Activated CD8-positive, alpha-beta T cell treated with anti-CD3 and anti-CD28 coated beads for 36 hours (primary cell): ENCODE measurements at regions not wholly inside any gene's neighbourhood (a gene's known extent, or its start where the extent isn't known, plus 50 kb on each side); places are given as distances from the start of the nearest gene placed in this dataset.

ENCODE experiments used
- ATAC-seq: fragments of 200-7000 bp; cut with Tn5 transposase; one replicate; pipeline ENCODE4 v1.10.0; 2021; ENCODE audit warnings: mild to moderate bottlenecking, moderate library complexity
- CTCF ChIA-PET: fragments of 350-600 bp; sonication (Branson Sonifier 250); formaldehyde crosslinking; loops from one replicate; lab custom pipeline; 2021; ENCODE audit warnings: antibody characterized with exemption; lab: Charles Lee
- POLR2A ChIA-PET: fragments of 350-600 bp; sonication (Branson Sonifier 250); formaldehyde crosslinking; loops from one replicate; lab custom pipeline; 2021; ENCODE audit warnings: antibody characterized with exemption; lab: Charles Lee
- DNase-seq: peaks from one replicate; pipeline ENCODE4 v3.0.0-alpha.2; 2020
- H3K27ac Mint-ChIP-seq: one replicate; pipeline ENCODE4 v1.8.0; 2021; ENCODE audit warnings: mild to moderate bottlenecking, mixed read lengths
- H3K27me3 Mint-ChIP-seq: one replicate; pipeline ENCODE4 v1.8.0; 2021; ENCODE audit warnings: mixed read lengths
- H3K36me3 Mint-ChIP-seq: one replicate; pipeline ENCODE4 v1.8.0; 2021; ENCODE audit warnings: low read depth, mixed read lengths
- H3K4me1 Mint-ChIP-seq: one replicate; pipeline ENCODE4 v1.8.0; 2021; ENCODE audit warnings: low read depth, mixed read lengths
- H3K4me3 Mint-ChIP-seq: one replicate; pipeline ENCODE4 v1.8.0; 2021; ENCODE audit warnings: mild to moderate bottlenecking, moderate library complexity, mixed read lengths
- H3K9me3 Mint-ChIP-seq: one replicate; pipeline ENCODE4 v1.8.0; 2021; ENCODE audit warnings: mixed read lengths
- intact Hi-C: fragments of 100-400 bp; cut with micrococcal nuclease; formaldehyde crosslinking; loops from one replicate; pipeline ENCODE4 v1.10.0; 2022
- TF ChIP-seq, protein P1 (sequence below): fragments of 200-600 bp; IDR thresholded peaks from one replicate; pipeline ENCODE4 v1.8.0; 2022; ENCODE audit warnings: antibody characterized with exemption, mild to moderate bottlenecking

DNA sequence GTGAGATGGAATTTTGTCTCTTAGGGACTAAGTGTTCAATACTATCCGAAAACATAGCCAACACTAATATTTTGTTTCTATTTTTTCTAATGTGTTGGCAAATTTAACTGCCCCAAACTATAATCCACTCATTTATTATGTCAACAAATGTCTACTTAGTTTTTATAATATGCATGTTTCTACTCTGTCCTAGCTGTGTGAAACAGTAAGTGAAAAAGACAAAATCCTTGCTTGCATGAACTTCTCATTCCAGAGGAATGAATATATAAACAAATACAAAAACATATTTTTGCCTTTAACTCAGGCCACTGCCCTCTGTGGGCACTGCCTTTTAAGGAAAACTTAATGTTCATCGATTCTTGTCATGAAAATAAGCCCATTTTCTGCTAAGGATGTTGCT, 1275.4 kb upstream of the CDH18 start:
- Mint-ChIP-seq H3K9me3 (peaks cover 5% of the 10 kb centered on the region), H3K4me1 (no peaks in the 10 kb centered on the region)
- intact Hi-C loops: no loop called here

DNA sequence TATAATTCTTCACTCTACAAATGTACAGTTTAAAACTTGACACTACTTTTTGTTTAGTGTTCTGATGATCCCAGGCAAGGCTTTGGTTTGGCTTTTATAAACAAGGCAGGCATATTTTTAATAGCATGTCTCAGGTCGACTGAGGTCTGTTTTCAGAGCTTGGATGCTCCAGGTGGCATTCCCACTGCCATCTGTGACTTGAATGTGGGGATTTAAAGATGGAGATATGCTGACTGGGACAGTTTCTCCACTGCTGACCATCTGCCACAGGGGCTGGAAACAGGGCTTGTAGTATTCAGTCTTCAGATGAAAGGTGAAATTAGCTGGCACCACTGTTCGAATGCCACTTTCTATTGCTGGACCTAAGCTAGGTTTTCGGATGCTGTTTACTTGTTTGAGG, 1266.2 kb upstream of the CDH18 start:
- ChIA-PET POLR2A (no interaction called here), CTCF (no interaction called here)
- Mint-ChIP-seq H3K36me3 (no peaks in the 10 kb centered on the region), H3K9me3 (peaks cover 8% of the 10 kb centered on the region), H3K4me1 (no peaks in the 10 kb centered on the region), H3K4me3 (no peak overlapping the region), H3K27ac (no peak overlapping the region), H3K27me3 (no peaks in the 10 kb centered on the region)
- intact Hi-C loops: no loop called here
- ATAC-seq: no peak
- TF ChIP-seq, protein P1, sequence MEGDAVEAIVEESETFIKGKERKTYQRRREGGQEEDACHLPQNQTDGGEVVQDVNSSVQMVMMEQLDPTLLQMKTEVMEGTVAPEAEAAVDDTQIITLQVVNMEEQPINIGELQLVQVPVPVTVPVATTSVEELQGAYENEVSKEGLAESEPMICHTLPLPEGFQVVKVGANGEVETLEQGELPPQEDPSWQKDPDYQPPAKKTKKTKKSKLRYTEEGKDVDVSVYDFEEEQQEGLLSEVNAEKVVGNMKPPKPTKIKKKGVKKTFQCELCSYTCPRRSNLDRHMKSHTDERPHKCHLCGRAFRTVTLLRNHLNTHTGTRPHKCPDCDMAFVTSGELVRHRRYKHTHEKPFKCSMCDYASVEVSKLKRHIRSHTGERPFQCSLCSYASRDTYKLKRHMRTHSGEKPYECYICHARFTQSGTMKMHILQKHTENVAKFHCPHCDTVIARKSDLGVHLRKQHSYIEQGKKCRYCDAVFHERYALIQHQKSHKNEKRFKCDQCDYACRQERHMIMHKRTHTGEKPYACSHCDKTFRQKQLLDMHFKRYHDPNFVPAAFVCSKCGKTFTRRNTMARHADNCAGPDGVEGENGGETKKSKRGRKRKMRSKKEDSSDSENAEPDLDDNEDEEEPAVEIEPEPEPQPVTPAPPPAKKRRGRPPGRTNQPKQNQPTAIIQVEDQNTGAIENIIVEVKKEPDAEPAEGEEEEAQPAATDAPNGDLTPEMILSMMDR: no peak
- DNase-seq: no peak

More for the DNA sequence above, 1275.4 kb upstream of the CDH18 start:
- no peak for DNase-seq
- CTCF ChIA-PET: no interaction called here
- no peak overlapping the region for H3K27ac Mint-ChIP-seq
- POLR2A ChIA-PET: no interaction called here
- no peak overlapping the region for H3K4me3 Mint-ChIP-seq
- H3K27me3 Mint-ChIP-seq: no peaks in the 10 kb centered on the region
- no peaks in the 10 kb centered on the region for H3K36me3 Mint-ChIP-seq
- no peak for ATAC-seq
- TF ChIP-seq, protein P1: no peak

DNA sequence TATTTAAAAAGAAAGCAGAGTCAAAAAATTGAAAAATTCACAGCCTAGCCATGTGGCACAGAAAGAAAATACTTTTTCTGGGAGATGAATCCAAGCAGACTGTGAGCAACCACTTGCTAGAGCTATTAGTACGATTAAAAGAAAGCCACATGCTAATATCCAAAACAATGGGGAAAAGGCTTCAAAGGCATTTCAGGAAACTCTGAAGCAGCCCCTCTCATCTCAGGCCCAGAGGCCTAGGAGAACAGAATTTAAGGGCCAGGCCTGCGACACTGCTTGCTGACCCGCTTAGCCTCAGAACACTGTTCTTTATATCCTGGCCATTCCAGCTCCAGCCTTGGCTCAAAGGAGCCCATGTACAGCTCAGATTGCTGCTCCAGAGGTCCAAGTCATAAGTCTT, 1257.0 kb upstream of the CDH18 start:
- ChIA-PET POLR2A (no interaction called here), CTCF (no interaction called here)
- TF ChIP-seq, protein P1: no peak
- no peaks in the 10 kb centered on the region for H3K27me3 Mint-ChIP-seq
- H3K27ac Mint-ChIP-seq: no peak overlapping the region
- no peaks in the 10 kb centered on the region for H3K36me3 Mint-ChIP-seq
- ATAC-seq (no peak), DNase-seq (no peak)
- H3K9me3 Mint-ChIP-seq: peaks cover 4% of the 10 kb centered on the region
- intact Hi-C loops: no loop called here
- no peak overlapping the region for H3K4me3 Mint-ChIP-seq
- no peaks in the 10 kb centered on the region for H3K4me1 Mint-ChIP-seq

DNA sequence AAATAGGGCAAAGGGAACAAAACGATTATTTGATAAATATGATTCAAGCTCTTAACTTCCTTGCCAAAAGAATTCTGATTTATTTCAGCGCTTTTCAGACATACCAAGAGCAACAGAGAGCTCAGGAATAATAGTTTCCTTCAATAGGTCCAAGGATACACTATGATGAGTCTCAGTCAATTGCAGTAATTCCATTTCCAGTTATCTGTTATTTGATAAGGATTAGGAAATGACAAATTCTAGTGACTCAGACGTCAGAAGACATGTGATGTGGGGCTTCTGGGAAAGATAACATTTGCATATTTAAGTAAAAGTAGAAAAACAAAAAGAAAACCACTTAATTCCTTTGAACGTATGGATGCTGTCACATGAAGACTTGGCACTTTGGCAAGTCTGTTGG, 1250.8 kb upstream of the CDH18 start:
- no peak for DNase-seq
- CTCF ChIA-PET: no interaction called here
- Mint-ChIP-seq H3K27ac (no peak overlapping the region), H3K4me1 (no peaks in the 10 kb centered on the region), H3K36me3 (no peaks in the 10 kb centered on the region), H3K4me3 (no peak overlapping the region), H3K27me3 (no peaks in the 10 kb centered on the region), H3K9me3 (peaks cover 1% of the 10 kb centered on the region)
- POLR2A ChIA-PET: no interaction called here
- no peak for ATAC-seq
- intact Hi-C loops: no loop called here
- TF ChIP-seq, protein P1: no peak

DNA sequence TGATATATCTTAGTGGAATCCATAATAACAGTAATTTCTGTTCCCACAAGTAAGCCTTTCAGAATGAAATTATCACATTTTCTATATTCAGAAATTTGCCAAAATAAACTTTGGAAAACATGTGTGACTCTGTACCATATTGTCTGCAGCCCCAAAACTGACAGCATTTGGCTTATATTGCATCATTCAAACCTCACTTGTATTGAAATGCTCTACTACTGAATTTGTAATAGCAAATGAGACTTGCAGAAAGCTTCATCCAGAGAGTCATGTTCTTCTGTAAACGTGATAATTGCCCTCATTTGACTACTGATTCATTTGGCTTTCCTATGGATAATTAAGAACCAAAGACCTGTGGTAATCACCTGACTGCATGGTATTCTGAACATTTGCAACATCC, 1249.5 kb upstream of the CDH18 start:
- H3K27ac Mint-ChIP-seq: no peak overlapping the region
- no peak overlapping the region for H3K4me3 Mint-ChIP-seq
- intact Hi-C loops: no loop called here
- TF ChIP-seq, protein P1: no peak
- CTCF ChIA-PET: no interaction called here
- POLR2A ChIA-PET: no interaction called here
- H3K27me3 Mint-ChIP-seq: no peaks in the 10 kb centered on the region
- no peaks in the 10 kb centered on the region for H3K4me1 Mint-ChIP-seq
- H3K9me3 Mint-ChIP-seq: peaks cover 1% of the 10 kb centered on the region
- H3K36me3 Mint-ChIP-seq: no peaks in the 10 kb centered on the region
- no peak for ATAC-seq
- DNase-seq: no peak
